Natural killer cell (primary cell): ENCODE measurements at regions not wholly inside any gene's neighbourhood (a gene's known extent, or its start where the extent isn't known, plus 50 kb on each side); places are given as distances from the start of the nearest gene placed in this dataset.

Experiments used
- ATAC-seq, 3 donors: fragments of 150-1000 bp in 2 of 3; fragments of 200-7000 bp in 1 of 3; cut with Tn5 transposase; 1 replicate in 1 of 3; 2 replicates in 2 of 3; pipeline ENCODE4 v1.10.0; 2021; ENCODE audit warnings: mild to moderate bottlenecking in 2 of 3, moderate library complexity in 2 of 3
- DNase-seq, 2 donors: peaks; one replicate each; pipeline versions ENCODE4 v3.0.0 to v3.0.0-alpha.2; 2013 to 2021; ENCODE audit warnings: mixed read lengths in 1 of 2
- H3K27ac ChIP-seq: one replicate; pipeline ENCODE4 v1.5.1; 2013; ENCODE audit warnings: mild to moderate bottlenecking, low read length
- H3K27me3 ChIP-seq: one replicate; pipeline ENCODE4 v1.6.1; 2013; ENCODE audit warnings: low read length; ENCODE audit not compliant: control insufficient read depth, insufficient read depth
- H3K36me3 ChIP-seq: one replicate; pipeline ENCODE4 v1.6.1; 2013; ENCODE audit warnings: low read length; ENCODE audit not compliant: control insufficient read depth, insufficient read depth
- H3K4me1 ChIP-seq: one replicate; pipeline ENCODE4 v1.6.1; 2013; ENCODE audit warnings: low read length; ENCODE audit not compliant: control insufficient read depth, insufficient read depth
- H3K4me3 ChIP-seq: one replicate; pipeline ENCODE4 v1.5.1; 2013; ENCODE audit warnings: low read length
- H3K9me3 ChIP-seq: one replicate; pipeline ENCODE4 v1.6.1; 2013; ENCODE audit warnings: low read length; ENCODE audit not compliant: control insufficient read depth, insufficient read depth
- H3K27ac Mint-ChIP-seq, 2 donors: one replicate each; pipeline ENCODE4 v1.8.0; 2022; ENCODE audit warnings: mild to moderate bottlenecking in 2 of 2, mixed read lengths in 2 of 2, moderate library complexity in 1 of 2
- H3K27me3 Mint-ChIP-seq, 2 donors: one replicate each; pipeline ENCODE4 v1.8.0; 2022; ENCODE audit warnings: low read depth in 2 of 2, mixed read lengths in 2 of 2
- H3K36me3 Mint-ChIP-seq: one replicate; pipeline ENCODE4 v1.8.0; 2022; ENCODE audit warnings: mixed read lengths
- H3K4me1 Mint-ChIP-seq, 2 donors: one replicate each; pipeline ENCODE4 v1.8.0; 2022; ENCODE audit warnings: mixed read lengths in 2 of 2
- H3K4me3 Mint-ChIP-seq: one replicate; pipeline ENCODE4 v1.8.0; 2022; ENCODE audit warnings: mild to moderate bottlenecking, moderate library complexity, mixed read lengths
- H3K9me3 Mint-ChIP-seq, 2 donors: one replicate each; pipeline ENCODE4 v1.8.0; 2022; ENCODE audit warnings: mixed read lengths in 2 of 2
- CTCF ChIP-seq: fragments of 200-600 bp; IDR thresholded peaks from one replicate; pipeline ENCODE4 v1.8.0; 2022; ENCODE audit warnings: antibody characterized with exemption
- WGBS: methylation state at CpG from one replicate; pipeline ENCODE4 v1.1.7; 2013; ENCODE audit warnings: missing lambda C conversion rate; ENCODE audit not compliant: insufficient coverage; 5-methylcytosine and 5-hydroxymethylcytosine counted together
- intact Hi-C: fragments of 100-400 bp; cut with micrococcal nuclease; formaldehyde crosslinking; loops from one replicate; pipeline ENCODE4 v1.14.2; 2022

GRCh38 chr2:53610260-53610659 lies 157.3 kb upstream of the CHAC2 start:
- Mint-ChIP-seq H3K4me3 (no peak overlapping the region), H3K36me3 (no peaks in the 10 kb centered on the region), H3K4me1 (no peaks in the 10 kb centered on the region), H3K27me3 (peaks cover 3 to 8% of the 10 kb centered on the region in 2 donors), H3K27ac (no peak overlapping the region), H3K9me3 (peaks cover 0 to 2% of the 10 kb centered on the region in 2 donors)
- Histone ChIP-seq H3K9me3 (no peaks in the 10 kb centered on the region), H3K27me3 (no peaks in the 10 kb centered on the region), H3K36me3 (no peaks in the 10 kb centered on the region), H3K27ac (no peak overlapping the region), H3K4me3 (no peak overlapping the region), H3K4me1 (no peaks in the 10 kb centered on the region)
- no peak for ATAC-seq
- no peak for TF ChIP-seq CTCF
- no peak for DNase-seq
- intact Hi-C loops: no loop called here

DNA sequence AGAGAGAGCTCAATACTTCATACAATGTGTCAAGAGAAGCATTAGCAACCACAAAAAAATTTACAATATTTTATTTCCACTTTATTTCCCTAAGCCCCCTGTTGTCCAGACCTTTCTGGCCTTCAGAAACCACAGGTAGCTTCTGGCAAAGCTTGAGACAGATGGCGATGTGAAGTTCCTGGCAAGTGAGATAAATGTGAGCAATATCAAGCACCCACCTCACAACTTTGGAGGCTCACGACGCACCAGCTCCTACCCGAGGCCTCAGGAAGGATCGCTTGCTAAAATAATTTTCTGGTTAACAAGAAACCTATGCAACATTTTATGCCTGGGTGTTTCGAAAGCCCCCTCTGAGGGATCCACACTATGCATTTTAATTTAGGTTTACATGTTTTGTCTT lies 158.1 kb upstream of the CHAC2 start:
- Mint-ChIP-seq H3K4me3 (no peak overlapping the region), H3K4me1 (no peaks in the 10 kb centered on the region), H3K27me3 (peaks cover 3 to 8% of the 10 kb centered on the region in 2 donors), H3K27ac (no peak overlapping the region), H3K9me3 (peaks cover 0 to 2% of the 10 kb centered on the region in 2 donors), H3K36me3 (no peaks in the 10 kb centered on the region)
- Histone ChIP-seq H3K9me3 (no peaks in the 10 kb centered on the region), H3K4me1 (no peaks in the 10 kb centered on the region), H3K36me3 (no peaks in the 10 kb centered on the region), H3K27ac (no peak overlapping the region), H3K27me3 (no peaks in the 10 kb centered on the region), H3K4me3 (no peak overlapping the region)
- DNase-seq (no peak), ATAC-seq (no peak)
- intact Hi-C loops: no loop called here
- 88% methylated on average over 6 of the region's 6 CpGs for WGBS
- no peak for TF ChIP-seq CTCF

- no peak overlapping the region for H3K4me3 ChIP-seq
- Mint-ChIP-seq H3K9me3 (peaks cover 0 to 2% of the 10 kb centered on the region in 2 donors), H3K4me1 (no peaks in the 10 kb centered on the region)
Observed at GRCh38 chr2:53608293-53608692, 159.3 kb upstream of the CHAC2 start.

More at GRCh38 chr2:53608293-53608692, 159.3 kb upstream of the CHAC2 start:
- Histone ChIP-seq H3K36me3 (no peaks in the 10 kb centered on the region), H3K9me3 (no peaks in the 10 kb centered on the region), H3K4me1 (no peaks in the 10 kb centered on the region), H3K27ac (no peak overlapping the region), H3K27me3 (no peaks in the 10 kb centered on the region)
- no peak for ATAC-seq
- WGBS: 71% methylated on average over 4 of the region's 5 CpGs
- peaks cover 3 to 8% of the 10 kb centered on the region in 2 donors for H3K27me3 Mint-ChIP-seq
- intact Hi-C loops: no loop called here
- DNase-seq: no peak
- no peak overlapping the region for H3K4me3 Mint-ChIP-seq
- no peaks in the 10 kb centered on the region for H3K36me3 Mint-ChIP-seq
- H3K27ac Mint-ChIP-seq: no peak overlapping the region
- TF ChIP-seq CTCF: no peak
